Karpas-422 (cell line): ENCODE measurements at regions not wholly inside any gene's neighbourhood (a gene's known extent, or its start where the extent isn't known, plus 50 kb on each side); places are given as distances from the start of the nearest gene placed in this dataset.

ENCODE experiments used
- DNase-seq: peaks from one replicate; pipeline ENCODE4 v3.0.0-alpha.2; 2015
- H2AFZ ChIP-seq: fragments of 200-600 bp; sonication (generic); 2 replicates; pipeline ENCODE4 v1.6.1; 2014; ENCODE audit warnings: antibody characterized with exemption, low read length, mixed read lengths
- H3K27ac ChIP-seq: fragments of 200-600 bp; sonication (generic); 2 replicates; pipeline ENCODE4 v1.5.1; 2014; ENCODE audit warnings: mild to moderate bottlenecking, low read length, moderate library complexity
- H3K27me3 ChIP-seq: fragments of 200-600 bp; sonication (generic); 2 replicates; pipeline ENCODE4 v1.6.1; 2014; ENCODE audit warnings: low read length, mixed read lengths
- H3K36me3 ChIP-seq: fragments of 200-600 bp; sonication (generic); 2 replicates; pipeline ENCODE4 v1.6.1; 2014; ENCODE audit warnings: low read length, mixed read lengths; ENCODE audit not compliant: insufficient read depth
- H3K4me1 ChIP-seq: fragments of 200-600 bp; sonication (generic); 2 replicates; pipeline ENCODE4 v1.6.1; 2014; ENCODE audit warnings: mild to moderate bottlenecking, low read length, mixed read lengths
- H3K4me2 ChIP-seq: fragments of 200-600 bp; sonication (generic); 2 replicates; pipeline ENCODE4 v1.6.1; 2014; ENCODE audit warnings: low read length, low read depth, mild to moderate bottlenecking; ENCODE audit not compliant: poor library complexity, severe bottlenecking
- H3K4me3 ChIP-seq: fragments of 200-600 bp; sonication (generic); 2 replicates; pipeline ENCODE4 v1.5.1; 2014; ENCODE audit warnings: mild to moderate bottlenecking, antibody characterized with exemption, low read length, mixed read lengths
- H3K79me2 ChIP-seq: fragments of 200-600 bp; sonication (generic); 2 replicates; pipeline ENCODE4 v1.6.1; 2014; ENCODE audit warnings: mild to moderate bottlenecking, low read length, mixed read lengths
- H3K9ac ChIP-seq: fragments of 200-600 bp; sonication (generic); 2 replicates; pipeline ENCODE4 v1.6.0; 2014; ENCODE audit warnings: low read length
- H3K9me2 ChIP-seq: fragments of 200-600 bp; sonication (generic), shearing (Covaris generic); replicated peaks from 2 replicates; pipeline ENCODE4 v1.6.0; 2014; ENCODE audit warnings: mild to moderate bottlenecking, low read length, moderate library complexity; ENCODE audit not compliant: insufficient read depth
- H3K9me3 ChIP-seq: fragments of 300-700, 200-600 bp; sonication (generic); 2 replicates; pipeline ENCODE4 v1.6.1; 2014; ENCODE audit warnings: low read length, mixed read lengths
- H4K20me1 ChIP-seq: fragments of 200-600 bp; sonication (generic); 2 replicates; pipeline ENCODE4 v1.6.1; 2014; ENCODE audit warnings: mild to moderate bottlenecking, antibody characterized with exemption, low read length, low read depth; ENCODE audit not compliant: insufficient read depth

GRCh38 chr18:75860166-75860565 lies 432.7 kb upstream of the SMIM21 start:
- Histone ChIP-seq H4K20me1 (no peaks in the 10 kb centered on the region), H3K36me3 (no peaks in the 10 kb centered on the region), H3K79me2 (no peaks in the 10 kb centered on the region), H2AFZ (no peak overlapping the region), H3K4me1 (no peaks in the 10 kb centered on the region), H3K9me2 (no peaks in the 10 kb centered on the region), H3K4me3 (no peak overlapping the region), H3K27me3 (0 out of 2 replicates have a peak, but pooled peaks cover 2% of the 10 kb centered on the region), H3K27ac (no peak overlapping the region), H3K4me2 (no peak overlapping the region), H3K9ac (no peak overlapping the region), H3K9me3 (no peaks in the 10 kb centered on the region)
- no peak for DNase-seq

DNA sequence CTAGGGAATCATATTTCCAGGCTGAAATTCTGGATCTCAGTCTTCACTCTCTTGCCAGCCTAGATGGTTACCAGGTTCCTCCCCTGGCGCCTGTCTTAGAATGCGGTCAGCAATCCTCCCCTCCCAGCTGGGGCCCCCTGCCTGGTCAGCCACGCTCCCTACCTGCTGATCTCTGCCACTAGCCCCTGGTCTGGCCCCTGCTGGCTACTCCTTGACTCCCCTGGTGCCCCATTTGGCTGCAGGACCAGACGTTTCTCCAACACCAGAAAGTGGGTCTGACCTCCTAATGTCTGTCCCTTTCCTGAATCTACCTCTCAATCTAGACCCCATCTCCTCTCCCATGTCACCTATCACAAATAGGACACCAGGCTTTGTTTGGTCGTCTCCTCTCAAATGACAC lies 432.0 kb upstream of the SMIM21 start:
- Histone ChIP-seq H3K9me2 (no peaks in the 10 kb centered on the region), H3K9ac (no peak overlapping the region), H3K4me3 (no peak overlapping the region), H3K79me2 (no peaks in the 10 kb centered on the region), H2AFZ (no peak overlapping the region), H3K36me3 (no peaks in the 10 kb centered on the region), H3K27ac (no peak overlapping the region), H3K27me3 (0 out of 2 replicates have a peak, but pooled peaks cover 2% of the 10 kb centered on the region), H4K20me1 (no peaks in the 10 kb centered on the region), H3K4me2 (no peak overlapping the region), H3K9me3 (no peaks in the 10 kb centered on the region), H3K4me1 (no peaks in the 10 kb centered on the region)
- DNase-seq: no peak

DNA sequence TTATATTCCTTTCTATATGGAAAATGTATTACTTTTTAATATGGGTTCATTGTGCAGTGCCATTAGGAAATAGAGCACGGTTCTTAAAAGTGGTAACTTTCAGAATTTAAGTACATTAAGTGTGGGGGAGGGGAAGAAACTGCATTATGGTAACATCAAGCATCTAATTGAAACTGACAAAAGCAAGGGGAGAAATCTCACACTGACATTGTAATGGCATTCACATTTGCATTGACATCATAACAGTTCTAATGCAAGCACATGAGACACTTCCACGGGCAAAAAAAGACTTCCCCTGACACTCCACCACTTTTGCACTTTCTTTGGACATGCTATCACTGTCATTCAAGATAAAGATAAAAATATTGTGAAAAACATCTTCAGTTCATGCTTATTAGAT lies 431.3 kb upstream of the SMIM21 start:
- Histone ChIP-seq H3K4me2 (no peak overlapping the region), H3K79me2 (no peaks in the 10 kb centered on the region), H3K4me3 (no peak overlapping the region), H3K27ac (no peak overlapping the region), H3K9ac (no peak overlapping the region), H4K20me1 (no peaks in the 10 kb centered on the region), H3K36me3 (no peaks in the 10 kb centered on the region), H2AFZ (no peak overlapping the region), H3K4me1 (no peaks in the 10 kb centered on the region), H3K27me3 (0 out of 2 replicates have a peak, but pooled peaks cover 2% of the 10 kb centered on the region), H3K9me2 (no peaks in the 10 kb centered on the region), H3K9me3 (no peaks in the 10 kb centered on the region)
- DNase-seq: no peak

DNA sequence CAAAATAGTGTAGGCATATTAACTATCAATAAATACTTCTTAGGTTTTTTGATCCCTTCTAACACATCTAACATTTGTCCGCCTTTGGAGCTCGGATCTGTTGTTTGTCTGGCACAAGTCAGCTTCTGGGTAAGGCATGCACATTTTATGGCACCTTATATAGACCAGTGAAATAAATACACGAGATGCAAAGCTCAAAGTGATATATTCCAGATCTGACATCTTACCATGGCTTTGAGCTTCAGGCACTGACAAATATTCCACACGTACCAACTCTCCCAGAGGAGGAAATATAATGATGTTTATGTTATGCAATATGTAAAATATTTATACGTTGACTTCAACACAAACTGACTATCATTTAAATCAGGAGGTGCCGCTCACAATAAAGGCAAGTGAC lies 430.1 kb upstream of the SMIM21 start:
- no peak overlapping the region for H2AFZ ChIP-seq
- no peak overlapping the region for H3K4me3 ChIP-seq
- no peaks in the 10 kb centered on the region for H3K79me2 ChIP-seq
- H3K9ac ChIP-seq: no peak overlapping the region
- H3K9me3 ChIP-seq: no peaks in the 10 kb centered on the region
- 0 out of 2 replicates have a peak, but pooled peaks cover 2% of the 10 kb centered on the region for H3K27me3 ChIP-seq
- no peaks in the 10 kb centered on the region for H3K36me3 ChIP-seq
- no peaks in the 10 kb centered on the region for H3K9me2 ChIP-seq
- no peak for DNase-seq
- H3K4me1 ChIP-seq: no peaks in the 10 kb centered on the region
- H3K4me2 ChIP-seq: no peak overlapping the region
- no peak overlapping the region for H3K27ac ChIP-seq
- H4K20me1 ChIP-seq: no peaks in the 10 kb centered on the region

DNA sequence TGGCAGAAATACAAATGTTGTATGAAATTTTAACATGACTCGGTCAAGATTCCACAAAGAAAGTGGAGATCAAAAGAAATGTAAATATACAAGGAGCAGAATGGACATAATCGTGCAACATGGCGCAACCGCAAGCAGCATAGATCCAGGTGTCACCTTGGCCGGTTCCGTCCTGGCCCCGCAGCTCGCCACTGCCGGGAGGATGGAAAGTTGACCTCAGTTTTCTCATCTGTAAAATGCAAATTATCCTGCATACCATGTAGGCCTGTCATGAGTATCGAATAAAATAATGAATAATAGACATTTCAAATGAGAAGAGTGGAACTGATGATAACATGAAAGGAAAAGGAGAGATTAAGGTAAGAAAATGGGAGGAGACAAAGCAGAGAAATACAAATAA lies 427.3 kb upstream of the SMIM21 start:
- no peak overlapping the region for H3K9ac ChIP-seq
- H3K4me3 ChIP-seq: no peak overlapping the region
- no peak overlapping the region for H2AFZ ChIP-seq
- no peaks in the 10 kb centered on the region for H3K9me2 ChIP-seq
- no peaks in the 10 kb centered on the region for H3K9me3 ChIP-seq
- no peaks in the 10 kb centered on the region for H3K4me1 ChIP-seq
- H4K20me1 ChIP-seq: no peaks in the 10 kb centered on the region
- H3K36me3 ChIP-seq: no peaks in the 10 kb centered on the region
- no peak overlapping the region for H3K27ac ChIP-seq
- no peaks in the 10 kb centered on the region for H3K79me2 ChIP-seq
- DNase-seq: no peak
- H3K27me3 ChIP-seq: 0 out of 2 replicates have a peak, but pooled peaks cover 2% of the 10 kb centered on the region
- H3K4me2 ChIP-seq: no peak overlapping the region

DNA sequence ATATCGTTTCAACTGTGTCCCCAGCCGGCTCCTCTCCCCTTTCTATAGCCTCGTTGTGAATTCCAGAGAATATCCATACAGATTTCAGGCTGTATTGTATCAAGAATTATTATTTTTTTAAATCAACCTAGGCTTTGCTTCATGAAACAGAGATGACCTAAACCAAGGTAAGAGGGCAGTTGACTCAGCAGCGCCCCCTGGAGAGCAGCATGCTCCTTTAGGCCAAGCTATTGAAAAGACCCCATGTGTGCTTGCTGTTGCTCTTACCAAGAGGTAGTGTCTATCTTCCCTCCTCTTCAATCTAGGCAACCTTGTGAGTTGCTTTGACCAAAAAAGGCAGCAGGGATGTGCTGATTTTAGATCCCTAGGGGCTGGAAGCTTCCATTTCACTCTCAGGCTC lies 426.7 kb upstream of the SMIM21 start:
- no peaks in the 10 kb centered on the region for H3K79me2 ChIP-seq
- no peaks in the 10 kb centered on the region for H3K9me2 ChIP-seq
- peak; percentile 89 for DNase-seq
- H3K9ac ChIP-seq: no peak overlapping the region
- H3K27me3 ChIP-seq: 0 out of 2 replicates have a peak, but pooled peaks cover 2% of the 10 kb centered on the region
- no peaks in the 10 kb centered on the region for H3K9me3 ChIP-seq
- H3K4me2 ChIP-seq: no peak overlapping the region
- no peak overlapping the region for H3K27ac ChIP-seq
- no peaks in the 10 kb centered on the region for H4K20me1 ChIP-seq
- no peaks in the 10 kb centered on the region for H3K36me3 ChIP-seq
- H3K4me1 ChIP-seq: no peaks in the 10 kb centered on the region
- H2AFZ ChIP-seq: no peak overlapping the region
- no peak overlapping the region for H3K4me3 ChIP-seq

- Histone ChIP-seq H2AFZ (no peak overlapping the region), H3K27ac (no peak overlapping the region), H3K4me3 (no peak overlapping the region), H3K36me3 (no peaks in the 10 kb centered on the region), H4K20me1 (no peaks in the 10 kb centered on the region), H3K4me2 (no peak overlapping the region), H3K9me3 (no peaks in the 10 kb centered on the region), H3K4me1 (no peaks in the 10 kb centered on the region), H3K27me3 (no peaks in the 10 kb centered on the region), H3K79me2 (no peaks in the 10 kb centered on the region), H3K9ac (no peak overlapping the region), H3K9me2 (no peaks in the 10 kb centered on the region)
- DNase-seq: no peak
Observed at GRCh38 chr18:75846321-75846720, 418.8 kb upstream of the SMIM21 start.

DNA sequence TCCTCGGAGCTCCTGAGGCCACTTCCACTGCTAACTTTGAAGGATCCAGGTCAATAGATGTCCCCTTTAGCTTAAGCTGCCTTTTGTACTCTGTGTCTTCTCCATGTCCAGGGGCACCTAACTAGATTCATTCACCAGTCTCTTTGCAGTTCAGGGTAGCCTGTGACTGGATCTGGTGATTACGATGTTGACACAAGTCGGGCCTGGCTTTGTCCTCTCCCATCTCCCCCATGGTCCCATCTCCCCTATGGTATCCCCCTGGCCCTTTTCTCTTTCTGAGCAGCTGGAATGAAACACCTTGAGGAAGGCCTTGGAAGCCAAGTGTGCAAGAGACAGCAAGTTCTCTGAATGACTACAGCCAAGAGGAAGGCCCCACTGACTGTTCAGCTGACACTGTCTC lies 417.9 kb upstream of the SMIM21 start:
- H3K36me3 ChIP-seq: no peaks in the 10 kb centered on the region
- H3K4me1 ChIP-seq: no peaks in the 10 kb centered on the region
- no peak for DNase-seq
- no peaks in the 10 kb centered on the region for H4K20me1 ChIP-seq
- H2AFZ ChIP-seq: no peak overlapping the region
- H3K9me3 ChIP-seq: no peaks in the 10 kb centered on the region
- no peak overlapping the region for H3K27ac ChIP-seq
- H3K9me2 ChIP-seq: no peaks in the 10 kb centered on the region
- H3K79me2 ChIP-seq: no peaks in the 10 kb centered on the region
- no peaks in the 10 kb centered on the region for H3K27me3 ChIP-seq
- no peak overlapping the region for H3K4me2 ChIP-seq
- H3K4me3 ChIP-seq: no peak overlapping the region
- H3K9ac ChIP-seq: no peak overlapping the region

- Histone ChIP-seq H3K9me2 (no peaks in the 10 kb centered on the region), H3K27ac (no peak overlapping the region), H2AFZ (no peak overlapping the region), H3K79me2 (no peaks in the 10 kb centered on the region), H3K36me3 (no peaks in the 10 kb centered on the region), H3K9me3 (no peaks in the 10 kb centered on the region), H4K20me1 (no peaks in the 10 kb centered on the region), H3K4me3 (no peak overlapping the region), H3K27me3 (no peaks in the 10 kb centered on the region), H3K4me1 (no peaks in the 10 kb centered on the region), H3K4me2 (no peak overlapping the region), H3K9ac (no peak overlapping the region)
- DNase-seq: no peak
Observed at GRCh38 chr18:75844146-75844545, 416.6 kb upstream of the SMIM21 start.
